Mesothelial cell of epicardium (in vitro differentiated cells): ENCODE measurements at regions not wholly inside any gene's neighbourhood (a gene's known extent, or its start where the extent isn't known, plus 50 kb on each side); places are given as distances from the start of the nearest gene placed in this dataset.
A peak's percentile ranks its signal among the peaks of the same experiment; 100 is the strongest.

ENCODE experiments used
- DNase-seq, 2 experiments: peaks; one replicate each; pipeline ENCODE4 v3.0.0; 2021; ENCODE audit warnings: low spot score in 2 of 2; ENCODE audit not compliant: unreplicated experiment in 2 of 2
- H3K27ac Mint-ChIP-seq: 2 replicates; pipeline ENCODE4 v1.8.0; 2021; ENCODE audit warnings: mixed read lengths
- H3K27me3 Mint-ChIP-seq: 2 replicates; pipeline ENCODE4 v1.8.0; 2021; ENCODE audit warnings: low read depth, mixed read lengths
- H3K36me3 Mint-ChIP-seq: 2 replicates; pipeline ENCODE4 v1.8.0; 2021; ENCODE audit warnings: mixed read lengths
- H3K4me1 Mint-ChIP-seq: 2 replicates; pipeline ENCODE4 v1.8.0; 2021; ENCODE audit warnings: mixed read lengths
- H3K4me3 Mint-ChIP-seq: 2 replicates; pipeline ENCODE4 v1.8.0; 2021; ENCODE audit warnings: mild to moderate bottlenecking, moderate library complexity, mixed read lengths
- H3K9me3 Mint-ChIP-seq: 2 replicates; pipeline ENCODE4 v1.8.0; 2021; ENCODE audit warnings: mixed read lengths
- TF ChIP-seq, protein P1 (sequence below): fragments of 200-600 bp; sonication (generic); IDR thresholded peaks from one replicate; pipeline ENCODE4 v1.5.0; 2021; ENCODE audit warnings: antibody characterized with exemption; ENCODE audit not compliant: unreplicated experiment

DNA sequence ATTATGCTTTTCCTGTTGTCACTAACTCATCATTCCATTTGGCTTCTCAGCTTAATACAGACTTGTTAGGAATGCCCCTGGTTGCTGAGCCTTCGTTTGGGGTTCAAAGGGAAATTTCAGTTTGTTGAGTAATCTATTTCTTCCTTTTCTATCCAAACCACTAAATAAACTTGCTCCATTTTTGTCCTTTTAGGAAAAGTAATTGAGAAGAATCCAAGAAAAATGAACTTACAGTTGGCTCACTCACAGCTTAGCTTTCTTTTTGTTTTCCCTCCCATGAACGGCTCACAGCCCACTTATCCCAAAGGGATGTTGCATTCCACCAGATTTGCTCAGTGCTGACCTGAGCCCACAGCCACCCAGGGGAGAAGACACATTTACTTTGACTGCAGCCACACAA lies 73.9 kb downstream of the SOX11 start:
- Mint-ChIP-seq H3K27me3 (peaks cover 7% of the 10 kb centered on the region), H3K9me3 (no peaks in the 10 kb centered on the region), H3K4me3 (no peak overlapping the region), H3K27ac (peak overlapping the region; percentile 49), H3K36me3 (no peaks in the 10 kb centered on the region), H3K4me1 (peaks cover 34% of the 10 kb centered on the region)
- no peak for DNase-seq
- TF ChIP-seq, protein P1, sequence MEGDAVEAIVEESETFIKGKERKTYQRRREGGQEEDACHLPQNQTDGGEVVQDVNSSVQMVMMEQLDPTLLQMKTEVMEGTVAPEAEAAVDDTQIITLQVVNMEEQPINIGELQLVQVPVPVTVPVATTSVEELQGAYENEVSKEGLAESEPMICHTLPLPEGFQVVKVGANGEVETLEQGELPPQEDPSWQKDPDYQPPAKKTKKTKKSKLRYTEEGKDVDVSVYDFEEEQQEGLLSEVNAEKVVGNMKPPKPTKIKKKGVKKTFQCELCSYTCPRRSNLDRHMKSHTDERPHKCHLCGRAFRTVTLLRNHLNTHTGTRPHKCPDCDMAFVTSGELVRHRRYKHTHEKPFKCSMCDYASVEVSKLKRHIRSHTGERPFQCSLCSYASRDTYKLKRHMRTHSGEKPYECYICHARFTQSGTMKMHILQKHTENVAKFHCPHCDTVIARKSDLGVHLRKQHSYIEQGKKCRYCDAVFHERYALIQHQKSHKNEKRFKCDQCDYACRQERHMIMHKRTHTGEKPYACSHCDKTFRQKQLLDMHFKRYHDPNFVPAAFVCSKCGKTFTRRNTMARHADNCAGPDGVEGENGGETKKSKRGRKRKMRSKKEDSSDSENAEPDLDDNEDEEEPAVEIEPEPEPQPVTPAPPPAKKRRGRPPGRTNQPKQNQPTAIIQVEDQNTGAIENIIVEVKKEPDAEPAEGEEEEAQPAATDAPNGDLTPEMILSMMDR: no peak

DNA sequence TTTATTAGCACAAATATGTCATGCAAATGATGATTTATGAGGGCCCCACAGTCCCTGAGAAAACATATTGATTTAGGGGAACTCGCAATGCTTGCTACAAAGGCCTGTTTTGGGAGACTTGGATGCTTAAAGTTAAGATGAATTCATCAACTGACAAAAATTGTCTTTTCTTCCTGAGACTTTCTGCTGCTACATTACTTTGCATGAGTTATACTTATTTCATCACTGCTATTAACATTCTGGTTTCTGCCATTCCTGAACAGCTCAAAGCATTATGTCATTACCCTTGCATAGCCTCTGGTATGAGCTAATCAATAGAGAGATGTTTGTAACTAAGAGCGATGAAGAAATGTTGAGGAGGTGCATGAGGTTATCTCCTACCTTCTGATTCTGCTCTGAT lies 74.4 kb downstream of the SOX11 start:
- H3K27me3 Mint-ChIP-seq: peaks cover 5% of the 10 kb centered on the region
- H3K27ac Mint-ChIP-seq: peak overlapping the region; percentile 49
- H3K9me3 Mint-ChIP-seq: no peaks in the 10 kb centered on the region
- no peak for DNase-seq
- peaks cover 34% of the 10 kb centered on the region for H3K4me1 Mint-ChIP-seq
- TF ChIP-seq, protein P1: no peak
- H3K4me3 Mint-ChIP-seq: no peak overlapping the region
- H3K36me3 Mint-ChIP-seq: no peaks in the 10 kb centered on the region

DNA sequence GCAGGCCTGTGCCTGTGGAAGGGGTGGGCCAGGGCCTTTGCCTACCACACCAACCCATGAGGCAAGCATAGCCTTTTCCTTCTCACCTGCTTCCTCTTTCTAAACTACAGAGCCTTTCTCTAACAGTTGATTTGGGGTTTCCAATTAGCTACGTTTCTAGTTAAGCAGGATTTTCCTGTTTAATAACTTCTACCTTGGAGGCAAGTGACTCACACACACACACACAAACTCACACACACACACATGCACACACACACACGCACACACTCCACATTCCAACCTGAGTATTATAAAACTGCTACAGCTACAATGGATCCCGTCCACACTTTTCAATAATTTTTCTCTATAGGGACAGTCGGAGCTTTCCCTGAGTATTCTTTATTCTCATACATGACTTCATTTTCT lies 84.9 kb downstream of the SOX11 start:
- Mint-ChIP-seq H3K27me3 (no peaks in the 10 kb centered on the region), H3K4me3 (no peak overlapping the region), H3K4me1 (peaks cover 28% of the 10 kb centered on the region), H3K9me3 (peaks cover 5% of the 10 kb centered on the region), H3K27ac (peak overlapping the region; percentile 92), H3K36me3 (no peaks in the 10 kb centered on the region)
- TF ChIP-seq, protein P1: no peak
- DNase-seq: peak in 1 of 2 experiments; percentile 67

DNA sequence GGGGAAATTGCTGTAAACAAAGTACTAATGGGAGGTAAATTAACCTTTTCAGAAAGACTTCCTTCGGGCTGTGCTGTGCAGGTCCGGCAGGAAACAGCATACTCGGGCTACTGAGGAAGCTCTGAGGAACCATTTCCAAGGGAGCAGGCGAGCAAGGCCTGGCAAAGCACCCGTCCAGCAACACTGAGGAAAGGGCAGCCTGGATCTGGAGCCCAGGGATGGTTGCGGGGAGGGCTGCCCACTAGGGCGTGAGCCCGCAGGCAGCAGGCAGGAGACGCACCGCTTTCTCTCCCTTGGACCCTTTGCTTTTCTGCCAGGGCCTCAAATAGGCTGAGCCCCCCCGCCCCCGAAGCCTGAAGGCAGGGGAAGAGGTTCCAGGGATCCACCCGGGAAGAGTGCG lies 89.5 kb downstream of the SOX11 start:
- Mint-ChIP-seq H3K27me3 (no peaks in the 10 kb centered on the region), H3K36me3 (no peaks in the 10 kb centered on the region), H3K4me3 (no peak overlapping the region), H3K27ac (no peak overlapping the region), H3K4me1 (peaks cover 21% of the 10 kb centered on the region), H3K9me3 (peaks cover 10% of the 10 kb centered on the region)
- DNase-seq: no peak
- TF ChIP-seq, protein P1: no peak

DNA sequence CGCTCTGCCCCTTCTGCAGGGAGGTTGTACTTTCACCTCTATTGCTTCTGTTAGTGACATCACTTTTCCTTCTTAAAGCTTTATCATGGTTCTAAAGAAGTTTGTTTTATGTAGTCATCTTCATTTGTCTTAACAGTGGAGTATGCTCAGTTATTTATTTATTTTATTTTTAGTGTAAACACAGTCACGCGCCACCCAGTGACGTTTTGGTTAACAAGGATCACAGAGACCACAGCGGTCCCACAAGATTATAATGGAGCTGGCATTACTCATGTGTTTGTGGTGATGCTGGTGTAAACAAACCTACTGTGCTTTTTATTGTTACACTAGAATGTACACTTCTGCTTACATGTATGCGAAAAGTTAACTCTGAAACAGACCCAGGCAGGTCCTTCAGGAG lies 89.9 kb downstream of the SOX11 start:
- Mint-ChIP-seq H3K4me1 (peaks cover 18% of the 10 kb centered on the region), H3K27ac (no peak overlapping the region), H3K4me3 (no peak overlapping the region), H3K9me3 (peaks cover 12% of the 10 kb centered on the region), H3K36me3 (no peaks in the 10 kb centered on the region), H3K27me3 (no peaks in the 10 kb centered on the region)
- no peak for DNase-seq
- TF ChIP-seq, protein P1: no peak

DNA sequence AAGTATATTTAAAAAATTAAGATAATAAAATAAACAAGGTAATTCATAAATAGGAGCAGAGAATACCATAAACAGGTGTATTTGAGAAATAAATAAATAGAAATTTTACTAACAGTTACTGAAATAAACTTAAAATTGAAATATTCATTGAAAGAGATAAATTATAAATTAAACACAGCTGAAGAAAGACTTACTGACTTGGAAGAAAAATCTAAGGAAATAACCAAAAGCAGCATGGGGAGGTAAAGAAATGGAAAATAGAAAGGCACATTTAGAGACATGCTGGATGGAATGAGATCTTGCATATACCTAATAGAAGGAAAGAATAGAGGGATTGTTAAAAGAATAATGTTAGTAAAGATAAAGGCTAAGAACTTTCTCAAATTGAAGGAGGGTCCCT lies 96.3 kb downstream of the SOX11 start:
- TF ChIP-seq, protein P1: no peak
- Mint-ChIP-seq H3K4me3 (no peak overlapping the region), H3K27me3 (no peaks in the 10 kb centered on the region), H3K4me1 (peaks cover 8% of the 10 kb centered on the region), H3K27ac (no peak overlapping the region), H3K36me3 (peaks cover 11% of the 10 kb centered on the region), H3K9me3 (peaks cover 42% of the 10 kb centered on the region)
- no peak for DNase-seq
